Osteoblast (primary cell): ENCODE measurements at regions not wholly inside any gene's neighbourhood (a gene's known extent, or its start where the extent isn't known, plus 50 kb on each side); places are given as distances from the start of the nearest gene placed in this dataset.

Experiments
- DNase-seq: peaks from one replicate; pipeline ENCODE4 v3.0.0; 2011; ENCODE audit warnings: low spot score, mixed read lengths; ENCODE audit not compliant: insufficient read length; ENCODE audit errors: missing footprints
- H2AFZ ChIP-seq: 2 replicates; pipeline ENCODE4 v1.6.0; 2011; ENCODE audit warnings: mild to moderate bottlenecking, low read length
- H3K27ac ChIP-seq: 2 replicates; pipeline ENCODE4 v1.5.1; 2011; ENCODE audit warnings: mild to moderate bottlenecking, low read depth, low read length, moderate library complexity
- H3K27me3 ChIP-seq: 2 replicates; pipeline ENCODE4 v1.6.0; 2012; ENCODE audit warnings: mild to moderate bottlenecking, control low read depth, inconsistent platforms, low read length, moderate library complexity; ENCODE audit not compliant: insufficient read depth
- H3K36me3 ChIP-seq: 2 replicates; pipeline ENCODE4 v1.5.1; 2011; ENCODE audit warnings: mild to moderate bottlenecking, low read length, control low read depth, moderate library complexity; ENCODE audit not compliant: insufficient read depth
- H3K4me1 ChIP-seq: 2 replicates; pipeline ENCODE4 v1.5.1; 2011; ENCODE audit warnings: mild to moderate bottlenecking, low read length, control low read depth, moderate library complexity; ENCODE audit not compliant: insufficient read depth
- H3K4me2 ChIP-seq: 2 replicates; pipeline ENCODE4 v1.6.0; 2011; ENCODE audit warnings: mild to moderate bottlenecking, low read length; ENCODE audit not compliant: insufficient read depth
- H3K4me3 ChIP-seq: fragments of 200-600 bp; sonication (generic); 3 replicates; pipeline ENCODE4 v1.5.1; 2012; ENCODE audit warnings: mild to moderate bottlenecking, low read length, inconsistent platforms; ENCODE audit not compliant: insufficient read depth
- H3K79me2 ChIP-seq: 2 replicates; pipeline ENCODE4 v1.6.0; 2012; ENCODE audit warnings: mild to moderate bottlenecking, low read length, control low read depth, inconsistent platforms; ENCODE audit not compliant: insufficient read depth
- H3K9me3 ChIP-seq: 2 replicates; pipeline ENCODE4 v1.5.1; 2011; ENCODE audit warnings: low read depth, low read length, control low read depth
- H4K20me1 ChIP-seq: 2 replicates; pipeline ENCODE4 v1.6.0; 2012; ENCODE audit warnings: mild to moderate bottlenecking, low read length, control low read depth; ENCODE audit not compliant: insufficient read depth
- TF ChIP-seq, protein P1 (sequence below): IDR thresholded peaks from 2 replicates; pipeline ENCODE4 v1.5.1; 2011; ENCODE audit warnings: mild to moderate bottlenecking, low read depth, low read length, moderate library complexity; ENCODE audit errors: extremely low read depth

DNA sequence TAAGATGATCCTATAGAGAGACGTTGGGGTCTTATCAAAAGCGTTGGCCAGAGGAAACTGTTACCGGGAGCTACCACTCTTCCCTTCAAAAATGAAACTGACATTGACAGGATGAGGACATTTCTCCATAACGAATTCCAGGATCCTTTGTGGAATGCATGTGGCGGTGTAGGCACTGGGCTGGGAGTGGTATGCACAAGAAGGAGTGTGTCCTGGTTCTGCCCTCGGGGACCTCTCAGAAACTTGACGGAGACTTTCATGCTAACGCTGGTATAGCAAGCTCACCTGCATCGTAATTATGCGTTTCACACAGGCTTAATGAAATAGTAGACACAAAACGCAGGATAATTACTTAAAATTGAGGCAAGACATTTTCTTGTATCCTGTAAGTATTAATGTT is 441.1 kb downstream of the FGF9 start:
- no peak overlapping the region for H3K27ac ChIP-seq
- H3K79me2 ChIP-seq: no peaks in the 10 kb centered on the region
- H3K36me3 ChIP-seq: no peaks in the 10 kb centered on the region
- DNase-seq: no peak
- peaks cover 4% of the 10 kb centered on the region for H3K9me3 ChIP-seq
- H3K27me3 ChIP-seq: no peaks in the 10 kb centered on the region
- TF ChIP-seq, protein P1, sequence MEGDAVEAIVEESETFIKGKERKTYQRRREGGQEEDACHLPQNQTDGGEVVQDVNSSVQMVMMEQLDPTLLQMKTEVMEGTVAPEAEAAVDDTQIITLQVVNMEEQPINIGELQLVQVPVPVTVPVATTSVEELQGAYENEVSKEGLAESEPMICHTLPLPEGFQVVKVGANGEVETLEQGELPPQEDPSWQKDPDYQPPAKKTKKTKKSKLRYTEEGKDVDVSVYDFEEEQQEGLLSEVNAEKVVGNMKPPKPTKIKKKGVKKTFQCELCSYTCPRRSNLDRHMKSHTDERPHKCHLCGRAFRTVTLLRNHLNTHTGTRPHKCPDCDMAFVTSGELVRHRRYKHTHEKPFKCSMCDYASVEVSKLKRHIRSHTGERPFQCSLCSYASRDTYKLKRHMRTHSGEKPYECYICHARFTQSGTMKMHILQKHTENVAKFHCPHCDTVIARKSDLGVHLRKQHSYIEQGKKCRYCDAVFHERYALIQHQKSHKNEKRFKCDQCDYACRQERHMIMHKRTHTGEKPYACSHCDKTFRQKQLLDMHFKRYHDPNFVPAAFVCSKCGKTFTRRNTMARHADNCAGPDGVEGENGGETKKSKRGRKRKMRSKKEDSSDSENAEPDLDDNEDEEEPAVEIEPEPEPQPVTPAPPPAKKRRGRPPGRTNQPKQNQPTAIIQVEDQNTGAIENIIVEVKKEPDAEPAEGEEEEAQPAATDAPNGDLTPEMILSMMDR: no peak
- H3K4me1 ChIP-seq: no peaks in the 10 kb centered on the region
- H2AFZ ChIP-seq: no peak overlapping the region
- H3K4me3 ChIP-seq: no peak overlapping the region
- no peak overlapping the region for H3K4me2 ChIP-seq
- no peaks in the 10 kb centered on the region for H4K20me1 ChIP-seq

DNA sequence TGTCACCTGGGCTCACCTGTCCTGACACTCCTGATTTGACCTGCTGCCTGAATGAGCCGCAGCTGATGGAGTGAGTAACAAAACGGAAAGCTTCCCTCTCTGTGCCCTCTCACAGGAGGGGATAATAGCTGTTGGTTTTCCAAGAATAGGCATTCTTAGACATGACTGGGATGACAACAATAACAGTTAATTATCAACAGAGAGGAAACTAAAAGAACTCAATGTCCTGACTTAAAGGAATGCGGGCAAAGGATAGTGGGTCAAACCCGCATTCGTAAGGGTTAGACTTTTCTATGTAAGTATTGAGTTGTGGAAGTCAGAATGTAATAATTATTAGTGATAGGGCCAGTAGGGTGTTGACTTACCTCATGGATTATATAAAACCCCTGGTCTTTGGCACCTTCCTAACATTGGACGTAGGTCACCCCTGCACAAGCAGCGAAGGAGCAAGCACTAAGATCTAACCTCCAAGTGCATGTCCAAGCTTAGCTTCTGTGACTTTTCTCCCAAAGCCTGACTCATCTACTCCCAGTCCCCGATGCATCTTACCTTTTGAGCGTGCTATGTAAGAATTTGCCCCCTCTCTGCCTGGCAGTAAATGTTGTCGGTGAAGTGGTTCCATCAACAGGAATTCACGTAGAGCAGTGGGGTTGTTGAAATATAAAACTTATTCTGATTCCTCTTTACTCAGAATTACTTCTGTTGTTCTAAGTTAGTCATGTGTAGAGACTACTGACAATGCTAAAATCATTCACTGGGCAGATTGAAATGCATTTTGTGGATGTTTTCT is 442.3 kb downstream of the FGF9 start:
- Histone ChIP-seq H3K36me3 (no peaks in the 10 kb centered on the region), H4K20me1 (no peaks in the 10 kb centered on the region), H3K79me2 (no peaks in the 10 kb centered on the region), H2AFZ (no peak overlapping the region), H3K4me3 (no peak overlapping the region), H3K4me1 (no peaks in the 10 kb centered on the region), H3K27ac (no peak overlapping the region), H3K9me3 (peaks cover 4% of the 10 kb centered on the region), H3K27me3 (no peaks in the 10 kb centered on the region), H3K4me2 (no peak overlapping the region)
- TF ChIP-seq, protein P1: no peak
- DNase-seq: no peak

DNA sequence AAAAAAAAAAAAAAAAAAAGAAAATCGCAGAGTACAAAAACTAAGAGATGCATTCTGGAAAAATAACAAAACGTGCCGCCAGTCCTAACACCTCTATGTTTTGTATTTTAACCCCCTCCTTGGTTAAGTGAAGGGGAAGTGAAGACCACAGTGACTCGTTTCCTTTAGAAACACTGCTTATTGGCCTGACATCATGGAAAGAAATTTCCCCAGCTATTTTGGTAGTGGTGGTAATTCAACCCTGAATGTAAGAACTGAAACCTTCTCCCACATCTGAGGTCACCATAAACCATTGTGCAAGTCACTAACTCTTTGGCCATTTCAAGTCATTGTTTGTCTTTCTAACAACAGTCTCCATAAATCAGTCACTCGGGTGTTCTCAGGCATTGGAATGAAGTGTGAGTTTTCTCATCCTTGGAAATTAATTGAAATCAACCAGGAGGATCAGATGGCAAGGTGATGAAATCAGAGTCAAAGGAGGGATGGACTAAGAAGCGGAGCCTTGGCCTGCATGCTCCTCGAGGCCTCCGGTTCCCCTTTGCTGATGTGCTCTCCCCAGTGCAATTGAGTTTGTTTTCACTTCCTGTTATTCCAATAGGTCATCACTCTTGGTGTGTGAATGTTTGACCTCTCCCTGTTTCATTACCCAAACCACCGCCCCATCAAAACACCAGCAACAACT is 443.9 kb downstream of the FGF9 start:
- Histone ChIP-seq H3K27me3 (no peaks in the 10 kb centered on the region), H3K4me3 (no peak overlapping the region), H3K9me3 (peaks cover 4% of the 10 kb centered on the region), H4K20me1 (no peaks in the 10 kb centered on the region), H2AFZ (no peak overlapping the region), H3K4me2 (no peak overlapping the region), H3K4me1 (no peaks in the 10 kb centered on the region), H3K36me3 (no peaks in the 10 kb centered on the region), H3K27ac (no peak overlapping the region), H3K79me2 (no peaks in the 10 kb centered on the region)
- no peak for DNase-seq
- TF ChIP-seq, protein P1: no peak

DNA sequence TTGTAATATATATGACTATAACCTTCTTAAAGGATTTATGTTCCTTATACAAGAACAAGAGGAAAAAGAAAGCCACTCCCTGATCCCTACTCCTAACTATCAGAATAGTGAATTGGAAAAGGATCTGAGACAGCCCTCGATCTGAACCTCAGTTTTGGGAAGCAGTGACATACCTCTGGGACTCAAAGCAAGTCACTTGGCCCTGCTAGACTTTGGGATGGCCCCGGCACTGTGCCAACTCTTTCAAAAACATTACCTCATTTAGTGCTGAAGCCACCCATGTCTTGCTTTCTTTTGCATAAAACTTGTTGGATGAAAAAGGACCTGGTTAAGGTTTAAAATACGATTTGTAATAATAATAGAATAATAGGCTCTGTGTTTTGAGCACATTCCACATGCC is 447.3 kb downstream of the FGF9 start:
- no peaks in the 10 kb centered on the region for H3K4me1 ChIP-seq
- no peak overlapping the region for H3K27ac ChIP-seq
- no peaks in the 10 kb centered on the region for H3K36me3 ChIP-seq
- H3K4me3 ChIP-seq: no peak overlapping the region
- TF ChIP-seq, protein P1: no peak
- H4K20me1 ChIP-seq: no peaks in the 10 kb centered on the region
- no peak for DNase-seq
- H3K9me3 ChIP-seq: peaks cover 5% of the 10 kb centered on the region
- H3K27me3 ChIP-seq: no peaks in the 10 kb centered on the region
- H3K79me2 ChIP-seq: no peaks in the 10 kb centered on the region
- no peak overlapping the region for H3K4me2 ChIP-seq
- no peak overlapping the region for H2AFZ ChIP-seq
